ENCODE measurements at regions not wholly inside any gene's neighbourhood (a gene's known extent, or its start where the extent isn't known, plus 50 kb on each side); places are given as distances from the start of the nearest gene placed in this dataset.

DNA sequence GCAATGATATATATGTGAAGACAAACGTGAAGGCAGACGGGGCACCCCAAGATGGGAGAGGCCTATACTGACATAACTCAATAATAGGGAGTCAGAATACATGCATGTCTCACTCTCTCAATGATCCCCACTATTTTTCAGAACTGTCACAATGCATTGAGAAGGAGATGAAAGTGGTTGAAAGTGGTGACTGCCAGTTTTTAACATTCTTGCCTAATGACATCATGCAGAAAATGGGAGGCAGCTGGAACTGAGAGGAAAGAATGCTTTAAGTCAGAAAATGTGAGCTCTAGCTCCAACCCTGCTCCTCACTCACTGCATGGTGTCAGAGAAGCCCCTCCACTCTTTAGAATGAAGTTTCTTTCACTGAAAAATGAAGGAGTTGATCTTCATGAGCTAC is 55.3 kb upstream of the P2RY1 start:
- Histone ChIP-seq H3K36me3 (ENCODE audit: control insufficient read depth, insufficient read depth, low read length) (no peaks in the 10 kb centered on the region), H3K4me3 (ENCODE audit: low read depth, low read length) (no peak overlapping the region), H3K27me3 (ENCODE audit: control insufficient read depth, insufficient read depth, low read length) (no peaks in the 10 kb centered on the region)
- FAIRE-seq (no peak), DNase-seq (ENCODE audit: low read depth) (no peak)
- TF ChIP-seq, protein P1, sequence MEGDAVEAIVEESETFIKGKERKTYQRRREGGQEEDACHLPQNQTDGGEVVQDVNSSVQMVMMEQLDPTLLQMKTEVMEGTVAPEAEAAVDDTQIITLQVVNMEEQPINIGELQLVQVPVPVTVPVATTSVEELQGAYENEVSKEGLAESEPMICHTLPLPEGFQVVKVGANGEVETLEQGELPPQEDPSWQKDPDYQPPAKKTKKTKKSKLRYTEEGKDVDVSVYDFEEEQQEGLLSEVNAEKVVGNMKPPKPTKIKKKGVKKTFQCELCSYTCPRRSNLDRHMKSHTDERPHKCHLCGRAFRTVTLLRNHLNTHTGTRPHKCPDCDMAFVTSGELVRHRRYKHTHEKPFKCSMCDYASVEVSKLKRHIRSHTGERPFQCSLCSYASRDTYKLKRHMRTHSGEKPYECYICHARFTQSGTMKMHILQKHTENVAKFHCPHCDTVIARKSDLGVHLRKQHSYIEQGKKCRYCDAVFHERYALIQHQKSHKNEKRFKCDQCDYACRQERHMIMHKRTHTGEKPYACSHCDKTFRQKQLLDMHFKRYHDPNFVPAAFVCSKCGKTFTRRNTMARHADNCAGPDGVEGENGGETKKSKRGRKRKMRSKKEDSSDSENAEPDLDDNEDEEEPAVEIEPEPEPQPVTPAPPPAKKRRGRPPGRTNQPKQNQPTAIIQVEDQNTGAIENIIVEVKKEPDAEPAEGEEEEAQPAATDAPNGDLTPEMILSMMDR (IDR thresholded peaks at IDR 0.05; ENCODE audit: insufficient read depth, low read length, severe bottlenecking), result no peak

DNA sequence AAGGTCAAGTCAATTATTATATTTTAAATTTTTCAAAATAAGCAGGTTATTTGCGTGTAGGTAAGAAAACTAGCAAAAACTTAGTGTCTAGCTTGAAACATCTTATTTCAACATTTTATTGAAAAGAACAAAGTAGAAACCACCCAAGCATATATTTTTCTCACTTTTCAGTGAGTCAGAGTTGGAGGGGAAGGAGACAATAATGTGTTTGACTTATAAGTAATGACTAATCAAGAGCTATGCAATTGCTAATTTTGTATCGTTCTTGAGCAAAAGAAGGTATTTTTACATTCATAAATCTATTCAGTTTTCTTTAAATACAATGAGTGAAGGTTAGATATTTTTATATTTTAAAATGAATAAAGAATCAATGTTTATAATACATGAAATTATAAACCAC is 54.4 kb upstream of the P2RY1 start:
- peak; percentile 58 for DNase-seq (ENCODE audit: low read depth)
- H3K4me3 ChIP-seq (ENCODE audit: low read depth, low read length), result no peak overlapping the region
- no peaks in the 10 kb centered on the region for H3K27me3 ChIP-seq (ENCODE audit: control insufficient read depth, insufficient read depth, low read length)
- TF ChIP-seq, protein P1 (IDR thresholded peaks at IDR 0.05; ENCODE audit: insufficient read depth, low read length, severe bottlenecking), result no peak
- no peak for FAIRE-seq
- no peaks in the 10 kb centered on the region for H3K36me3 ChIP-seq (ENCODE audit: control insufficient read depth, insufficient read depth, low read length)

DNA sequence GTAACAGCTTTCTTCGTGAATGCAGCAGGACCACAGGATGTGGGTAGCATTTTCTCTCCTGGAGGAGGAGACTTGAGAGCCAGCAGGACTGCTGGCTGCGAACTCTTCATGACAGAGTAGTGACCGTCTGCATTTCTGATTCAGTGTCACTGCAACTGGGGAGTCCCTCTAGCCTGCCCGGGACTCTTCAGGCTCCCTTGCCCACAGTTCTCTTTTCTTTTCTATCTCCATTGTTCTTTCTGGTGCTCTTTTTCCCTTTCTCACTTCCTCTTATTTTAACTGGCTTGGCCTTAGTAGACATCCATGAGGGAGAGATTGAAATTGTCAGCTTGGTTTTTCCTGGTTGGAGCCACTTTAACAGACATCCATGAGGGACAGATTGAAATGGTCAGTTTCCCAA is 49.9 kb upstream of the P2RY1 start:
- DNase-seq (ENCODE audit: low read depth) (no peak), FAIRE-seq (no peak)
- Histone ChIP-seq H3K27me3 (ENCODE audit: control insufficient read depth, insufficient read depth, low read length) (no peaks in the 10 kb centered on the region), H3K4me3 (ENCODE audit: low read depth, low read length) (no peak overlapping the region), H3K36me3 (ENCODE audit: control insufficient read depth, insufficient read depth, low read length) (no peaks in the 10 kb centered on the region)
- TF ChIP-seq, protein P1 (IDR thresholded peaks at IDR 0.05; ENCODE audit: insufficient read depth, low read length, severe bottlenecking), result no peak

All from bronchial epithelial cell (primary cell).